ENCODE measurements at regions not wholly inside any gene's neighbourhood (a gene's known extent, or its start where the extent isn't known, plus 50 kb on each side); places are given as distances from the start of the nearest gene placed in this dataset.

GRCh38 chr4:11543706-11544105 is 115.0 kb upstream of the HS3ST1 start:
- peak in 3 of 4 donors; percentile 62 to 69 (median 69) for ATAC-seq
- Histone ChIP-seq H3K36me3 (no peaks in the 10 kb centered on the region), H3K4me3 (no peak overlapping the region), H3K27ac (peak overlapping the region in 1 of 12 donors; percentile 54), H3K4me1 (peaks cover 0 to 17% (median 0%) of the 10 kb centered on the region in 12 donors), H3K27me3 (no peaks in the 10 kb centered on the region), H3K9me3 (no peaks in the 10 kb centered on the region)
- no peak for DNase-seq
- WGBS, 4 donors = 14 to 39% (median 26%) methylated on average over 2 of the region's 2 CpGs
- TF ChIP-seq CTCF (IDR thresholded peaks at IDR 0.05) (no peak), POLR2A (IDR thresholded peaks at IDR 0.05) (no peak)
- intact Hi-C loops (cut with DNase I) = no loop called here

GRCh38 chr4:11542952-11543351 is 114.3 kb upstream of the HS3ST1 start:
- no peaks in the 10 kb centered on the region for H3K9me3 ChIP-seq
- intact Hi-C loops (cut with DNase I) = no loop called here
- ATAC-seq = no peak
- TF ChIP-seq POLR2A (IDR thresholded peaks at IDR 0.05) (no peak), CTCF (IDR thresholded peaks at IDR 0.05) (no peak)
- no peak overlapping the region for H3K27ac ChIP-seq
- no peak for DNase-seq
- WGBS, 4 donors = 87 to 95% (median 92%) methylated on average over 2 of the region's 2 CpGs
- H3K4me3 ChIP-seq = no peak overlapping the region
- no peaks in the 10 kb centered on the region for H3K27me3 ChIP-seq
- H3K36me3 ChIP-seq = no peaks in the 10 kb centered on the region
- peaks cover 0 to 17% (median 0%) of the 10 kb centered on the region in 12 donors for H3K4me1 ChIP-seq

GRCh38 chr4:11537846-11538245 is 109.2 kb upstream of the HS3ST1 start:
- Histone ChIP-seq H3K36me3 (no peaks in the 10 kb centered on the region), H3K27ac (no peak overlapping the region), H3K4me1 (no peaks in the 10 kb centered on the region), H3K9me3 (no peaks in the 10 kb centered on the region), H3K4me3 (no peak overlapping the region), H3K27me3 (no peaks in the 10 kb centered on the region)
- ATAC-seq = no peak
- intact Hi-C loops (cut with DNase I) = no loop called here
- WGBS, 4 donors = 65 to 78% (median 67%) methylated on average over 4 of the region's 4 CpGs
- TF ChIP-seq CTCF (IDR thresholded peaks at IDR 0.05) = no peak
- no peak for TF ChIP-seq POLR2A (IDR thresholded peaks at IDR 0.05)
- no peak for DNase-seq

- H3K9me3 ChIP-seq = peaks cover 0 to 8% (median 3%) of the 10 kb centered on the region in 12 donors
- 80 to 85% (median 83%) methylated on average over 5 of the region's 5 CpGs for WGBS, 4 donors
- H3K36me3 ChIP-seq = no peaks in the 10 kb centered on the region
- H3K27me3 ChIP-seq = no peaks in the 10 kb centered on the region
- ATAC-seq (no peak), DNase-seq (no peak)
- TF ChIP-seq CTCF (IDR thresholded peaks at IDR 0.05) = no peak
- TF ChIP-seq POLR2A (IDR thresholded peaks at IDR 0.05) = no peak
- intact Hi-C loops (cut with DNase I) = no loop called here
- H3K4me3 ChIP-seq = no peak overlapping the region
- H3K27ac ChIP-seq = no peak overlapping the region
- no peaks in the 10 kb centered on the region for H3K4me1 ChIP-seq
Measured at GRCh38 chr4:11535333-11535732, 106.6 kb upstream of the HS3ST1 start.

Measured in heart left ventricle (tissue), 16 donors.